GM12878 (cell line): ENCODE measurements at regions not wholly inside any gene's neighbourhood (a gene's known extent, or its start where the extent isn't known, plus 50 kb on each side); places are given as distances from the start of the nearest gene placed in this dataset.

Source experiments
- ATAC-seq: fragments of 200-7000 bp; cut with Tn5 transposase; 3 replicates; pipeline ENCODE4 v1.9.1; 2020; ENCODE audit warnings: mild to moderate bottlenecking, moderate library complexity
- BruUV-seq: library from RNA; stranded (reverse); fragments of 400-500 nt; replicated peaks from 2 replicates; lab custom pipeline; 2021; lab: Mats Ljungman, UMichigan
- CTCF ChIA-PET: fragments of 300-600 bp; sonication (Branson Sonifier 250); formaldehyde crosslinking; extraction: SDS; loops from one replicate; lab custom pipeline; 2021; ENCODE audit warnings: inconsistent platforms; lab: Yijun Ruan, JAX
- POLR2A ChIA-PET: fragments of 350-600 bp; formaldehyde crosslinking; extraction: SDS; loops from one replicate; lab custom pipeline; 2021; ENCODE audit warnings: inconsistent platforms; lab: Charles Lee
- RAD21 ChIA-PET: fragments of 300-600 bp; sonication (Branson Sonifier 250); formaldehyde crosslinking; loops from one replicate; lab custom pipeline; 2023; ENCODE audit warnings: antibody characterized with exemption; ENCODE audit not compliant: unreplicated experiment; lab: Charles Lee
- SMC1A ChIA-PET: fragments of 300-600 bp; sonication (Branson Sonifier 250); formaldehyde crosslinking; loops from one replicate; lab custom pipeline; 2023; ENCODE audit not compliant: unreplicated experiment, uncharacterized antibody; lab: Charles Lee
- DNase-seq: peaks from one replicate; pipeline ENCODE4 v3.0.0-alpha.2; 2011; ENCODE audit warnings: low read depth, low spot score
- FAIRE-seq: peaks from 3 replicates; lab custom pipeline; 2011; peaks lifted over from hg19 to GRCh38; lab: Jason Lieb, UNC
- H2AFZ ChIP-seq: 2 replicates; pipeline ENCODE4 v1.6.0; 2011; ENCODE audit warnings: low read depth, low read length, control low read depth; ENCODE audit not compliant: control insufficient read depth
- H3K27ac ChIP-seq: 2 replicates; pipeline ENCODE4 v1.5.1; 2011; ENCODE audit warnings: control low read depth; ENCODE audit not compliant: control insufficient read depth, insufficient read depth
- H3K27me3 ChIP-seq, 2 experiments: replicated peaks in 1 of 2; 2 replicates each; pipeline versions ENCODE4 v1.6.0 to v1.6.1; 2011; ENCODE audit warnings: low read length in 1 of 2; ENCODE audit not compliant: control insufficient read depth in 2 of 2, insufficient read depth in 2 of 2
- H3K36me3 ChIP-seq, 2 experiments: 2 replicates each; pipeline ENCODE4 v1.5.1; 2011; ENCODE audit warnings: low read length in 1 of 2; ENCODE audit not compliant: control insufficient read depth in 2 of 2, insufficient read depth in 2 of 2
- H3K4me1 ChIP-seq: 2 replicates; pipeline ENCODE4 v1.6.1; 2011; ENCODE audit warnings: mild to moderate bottlenecking, low read length, moderate library complexity, mixed read lengths; ENCODE audit not compliant: control insufficient read depth, insufficient read depth
- H3K4me2 ChIP-seq: 2 replicates; pipeline ENCODE4 v1.6.0; 2011; ENCODE audit warnings: control low read depth; ENCODE audit not compliant: control insufficient read depth, insufficient read depth
- H3K4me3 ChIP-seq: fragments of 200-600 bp; sonication (generic); 2 replicates; pipeline ENCODE4 v1.5.1; 2016
- H3K79me2 ChIP-seq: 2 replicates; pipeline ENCODE4 v1.6.0; 2011; ENCODE audit warnings: low read length; ENCODE audit not compliant: control insufficient read depth, insufficient read depth
- H3K9ac ChIP-seq: 2 replicates; pipeline ENCODE4 v1.8.0; 2011; ENCODE audit warnings: low read length, control low read depth, mixed read lengths; ENCODE audit not compliant: control insufficient read depth, insufficient read depth
- H3K9me3 ChIP-seq: replicated peaks from 3 replicates; pipeline ENCODE4 v1.5.1; 2011; ENCODE audit warnings: mild to moderate bottlenecking, low read length; ENCODE audit not compliant: control insufficient read depth, insufficient read depth
- H4K20me1 ChIP-seq: 2 replicates; pipeline ENCODE4 v1.6.0; 2011; ENCODE audit not compliant: control insufficient read depth, insufficient read depth
- ATF2 ChIP-seq: IDR thresholded peaks from 2 replicates; pipeline ENCODE4 v1.6.1; 2012; ENCODE audit warnings: low read length, inconsistent platforms
- BACH1 ChIP-seq: fragments of 450-650 bp; IDR thresholded peaks from 2 replicates; pipeline ENCODE4 v1.6.1; 2017; ENCODE audit warnings: mild to moderate bottlenecking, borderline replicate concordance
- CHD4 ChIP-seq: fragments of 200-600 bp; sonication (generic); IDR thresholded peaks from 2 replicates; pipeline ENCODE4 v1.6.1; 2016; ENCODE audit warnings: mild to moderate bottlenecking
- EZH2 ChIP-seq: IDR thresholded peaks from 2 replicates; pipeline ENCODE4 v1.6.1; 2012; ENCODE audit warnings: low read depth, mild to moderate bottlenecking, control low read depth, inconsistent platforms, low read length, borderline replicate concordance; ENCODE audit not compliant: control insufficient read depth
- FOXM1 ChIP-seq: IDR thresholded peaks from 2 replicates; pipeline ENCODE4 v1.6.1; 2012; ENCODE audit warnings: low read depth, mild to moderate bottlenecking, inconsistent platforms, low read length, moderate library complexity
- HDAC6 ChIP-seq: fragments of 200-600 bp; sonication (generic); IDR thresholded peaks from one replicate; pipeline ENCODE4 v1.8.0; 2017; ENCODE audit warnings: antibody characterized with exemption; ENCODE audit not compliant: unreplicated experiment
- NR2F1 ChIP-seq: fragments of 450-650 bp; conservative IDR thresholded peaks from 2 replicates; pipeline ENCODE4 v1.6.1; 2017; ENCODE audit warnings: mild to moderate bottlenecking
- PAX5 ChIP-seq: IDR thresholded peaks from 2 replicates; pipeline ENCODE4 v1.6.1; 2011; ENCODE audit warnings: low read depth, low read length, borderline replicate concordance
- RB1 ChIP-seq: fragments of 450-650 bp; formaldehyde crosslinking; IDR thresholded peaks from 2 replicates; pipeline ENCODE4 v1.6.1; 2017; ENCODE audit warnings: mild to moderate bottlenecking, borderline replicate concordance
- SIN3A ChIP-seq: IDR thresholded peaks from 2 replicates; pipeline ENCODE4 v1.6.1; 2012; ENCODE audit warnings: low read depth, low read length, improper control_type of control experiment
- SMAD5 ChIP-seq: IDR thresholded peaks from 2 replicates; pipeline ENCODE4 v1.6.1; 2016; ENCODE audit warnings: antibody characterized with exemption, low read depth
- TARDBP ChIP-seq: IDR thresholded peaks from 2 replicates; pipeline ENCODE4 v1.6.1; 2016; ENCODE audit warnings: borderline replicate concordance
- TCF3 ChIP-seq: IDR thresholded peaks from 2 replicates; pipeline ENCODE4 v1.6.1; 2012; ENCODE audit warnings: low read depth, mild to moderate bottlenecking, low read length, borderline replicate concordance; ENCODE audit not compliant: insufficient read depth
- ZBED1 ChIP-seq: IDR thresholded peaks from 2 replicates; pipeline ENCODE4 v1.6.1; 2016; ENCODE audit warnings: borderline replicate concordance
- ZZZ3 ChIP-seq: IDR thresholded peaks from 2 replicates; pipeline ENCODE4 v1.6.1; 2011; ENCODE audit warnings: low read depth; ENCODE audit not compliant: control insufficient read depth, insufficient read length
- WGBS: methylation state at CpG from one replicate; pipeline ENCODE4 v1.1.6; 2016; ENCODE audit warnings: low lambda C conversion rate; ENCODE audit not compliant: insufficient replicate concordance, insufficient coverage; ENCODE audit errors: missing lambda C conversion rate; 5-methylcytosine and 5-hydroxymethylcytosine counted together
- in situ Hi-C: fragments of 300-500 bp; cut with MboI; formaldehyde crosslinking; loops from 9 replicates; pipeline ENCODE4 v1.14.3; 2018; ENCODE audit warnings: mixed read lengths
- intact Hi-C: fragments of 100-400 bp; cut with micrococcal nuclease; formaldehyde crosslinking; loops from one replicate; pipeline ENCODE4 v1.14.2; 2022; ENCODE audit not compliant: unreplicated experiment
- TF ChIP-seq, protein P1 (sequence below): IDR thresholded peaks from 2 replicates; pipeline ENCODE4 v1.6.1; 2011; ENCODE audit warnings: mild to moderate bottlenecking, low read depth, low read length, moderate library complexity; ENCODE audit not compliant: insufficient replicate concordance

DNA sequence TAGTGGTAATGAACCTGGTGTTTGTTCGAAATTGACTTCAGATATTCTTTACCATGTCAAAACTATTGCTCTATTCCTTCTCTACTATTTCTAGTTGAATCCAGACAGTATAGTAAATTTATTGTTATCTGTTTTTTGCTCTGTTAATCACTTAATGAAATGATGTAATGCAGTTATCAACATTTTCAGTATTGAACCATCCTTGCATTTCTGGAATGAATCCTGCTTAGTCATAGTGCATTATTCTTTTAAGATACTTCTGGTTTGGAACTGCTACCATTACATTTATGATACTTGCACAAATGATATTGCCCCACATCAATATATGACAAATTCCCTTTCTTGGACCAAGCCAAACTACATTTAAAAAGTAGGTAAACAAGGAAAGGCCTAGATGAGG is 554.0 kb upstream of the KLF4 start:
- POLR2A ChIA-PET, result no interaction called here
- H3K4me2 ChIP-seq, result no peak overlapping the region
- WGBS, result 32% methylated on average over 1 of the region's 1 CpG
- H3K9me3 ChIP-seq, result no peaks in the 10 kb centered on the region
- RAD21 ChIA-PET, result no interaction called here
- intact Hi-C loops, result no loop called here
- no peaks in the 10 kb centered on the region for H3K27me3 ChIP-seq
- no peaks in the 10 kb centered on the region for H3K36me3 ChIP-seq
- H4K20me1 ChIP-seq, result no peaks in the 10 kb centered on the region
- no peak overlapping the region for H3K4me3 ChIP-seq
- no peak for DNase-seq
- no peak for TF ChIP-seq SIN3A
- TF ChIP-seq TARDBP, result no peak
- no peak for TF ChIP-seq HDAC6
- no peak for TF ChIP-seq ATF2
- no peak for TF ChIP-seq EZH2
- no peak for TF ChIP-seq NR2F1
- no TSS peak for BruUV-seq
- SMC1A ChIA-PET, result no interaction called here
- H2AFZ ChIP-seq, result no peak overlapping the region
- H3K79me2 ChIP-seq, result no peaks in the 10 kb centered on the region
- H3K9ac ChIP-seq, result no peak overlapping the region
- H3K4me1 ChIP-seq, result no peaks in the 10 kb centered on the region
- CTCF ChIA-PET, result no interaction called here
- no peak for ATAC-seq
- FAIRE-seq, result no peak
- in situ Hi-C loops, result no loop called here
- no peak overlapping the region for H3K27ac ChIP-seq

GRCh38 chr9:108041551-108041950 is 552.0 kb upstream of the KLF4 start:
- Histone ChIP-seq H3K4me2 (no peak overlapping the region), H3K4me1 (no peaks in the 10 kb centered on the region), H3K9ac (no peak overlapping the region), H2AFZ (no peak overlapping the region), H3K27me3 (no peaks in the 10 kb centered on the region), H3K9me3 (no peaks in the 10 kb centered on the region), H3K79me2 (no peaks in the 10 kb centered on the region), H3K36me3 (no peaks in the 10 kb centered on the region), H4K20me1 (no peaks in the 10 kb centered on the region), H3K27ac (no peak overlapping the region)
- 0% methylated on average over 1 of the region's 1 CpG for WGBS
- DNase-seq, result no peak
- ChIA-PET RAD21 (no interaction called here), POLR2A (no interaction called here), SMC1A (no interaction called here), CTCF (no interaction called here)
- no peak for ATAC-seq
- BruUV-seq, result no TSS peak
- no peak for FAIRE-seq
- TF ChIP-seq ZBED1, result no peak
- TF ChIP-seq SMAD5, result no peak
- no peak for TF ChIP-seq RB1
- no peak for TF ChIP-seq ZZZ3
- TF ChIP-seq, protein P1, sequence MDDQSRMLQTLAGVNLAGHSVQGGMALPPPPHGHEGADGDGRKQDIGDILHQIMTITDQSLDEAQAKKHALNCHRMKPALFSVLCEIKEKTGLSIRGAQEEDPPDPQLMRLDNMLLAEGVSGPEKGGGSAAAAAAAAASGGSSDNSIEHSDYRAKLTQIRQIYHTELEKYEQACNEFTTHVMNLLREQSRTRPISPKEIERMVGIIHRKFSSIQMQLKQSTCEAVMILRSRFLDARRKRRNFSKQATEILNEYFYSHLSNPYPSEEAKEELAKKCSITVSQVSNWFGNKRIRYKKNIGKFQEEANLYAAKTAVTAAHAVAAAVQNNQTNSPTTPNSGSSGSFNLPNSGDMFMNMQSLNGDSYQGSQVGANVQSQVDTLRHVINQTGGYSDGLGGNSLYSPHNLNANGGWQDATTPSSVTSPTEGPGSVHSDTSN, result no peak
- TF ChIP-seq PAX5, result no peak
- no peak for TF ChIP-seq CHD4
- no peak for TF ChIP-seq FOXM1
- TF ChIP-seq BACH1, result no peak
- no peak for TF ChIP-seq TCF3
- TF ChIP-seq, all 136 proteins: peak for 0
- H3K4me3 ChIP-seq, result no peak overlapping the region
- in situ Hi-C loops (no loop called here), intact Hi-C loops (no loop called here)
